ENCODE measurements at regions not wholly inside any gene's neighbourhood (a gene's known extent, or its start where the extent isn't known, plus 50 kb on each side); places are given as distances from the start of the nearest gene placed in this dataset.

DNA sequence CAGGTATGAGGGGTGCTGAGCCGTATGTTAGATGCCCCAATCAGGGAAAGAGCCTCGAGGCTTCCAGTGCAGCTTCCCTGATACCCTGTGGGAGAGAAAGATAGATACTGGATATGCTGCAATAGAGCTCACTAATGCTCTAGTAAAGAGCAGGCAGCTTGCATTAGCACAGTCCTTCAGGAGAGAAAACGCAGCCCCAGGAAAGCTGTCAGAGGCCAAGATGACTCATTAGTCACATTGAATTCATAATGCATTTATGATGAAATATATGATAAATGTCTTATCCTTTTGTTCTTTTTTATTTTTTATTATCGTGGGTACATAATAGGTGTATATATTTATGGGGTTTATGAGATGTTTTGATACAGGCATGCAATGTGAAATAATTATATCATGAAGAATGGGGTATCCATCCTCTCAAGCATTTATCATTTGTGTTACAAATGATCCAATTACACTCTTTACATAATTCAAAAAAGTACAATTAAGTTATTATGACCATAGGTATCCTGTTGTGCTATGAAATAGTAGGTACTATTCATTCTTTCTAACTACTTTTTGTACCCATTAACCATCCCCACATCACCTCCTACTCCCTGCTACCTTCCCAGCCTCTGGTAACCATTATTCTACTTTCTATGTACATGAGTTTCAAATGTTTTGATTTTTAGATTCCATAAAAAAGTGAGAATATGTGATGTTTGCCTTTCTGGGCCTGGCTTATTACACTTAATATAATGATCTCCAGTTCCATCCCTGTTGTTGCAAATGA is 94.5 kb upstream of the TOP3B start:
- ChIA-PET POLR2A (no interaction called here), CTCF (no interaction called here)
- dilution Hi-C loops (cut with MboI; ENCODE audit: extremely low pct_ligation_motif_present, low sequenced_read_pairs) = no loop called here
- no peaks in the 10 kb centered on the region for H3K79me2 ChIP-seq (ENCODE audit: control insufficient read depth, insufficient read depth, low read length)
- no peak overlapping the region for H2AFZ ChIP-seq (ENCODE audit: low read depth, low read length)
- no peaks in the 10 kb centered on the region for H3K9me1 ChIP-seq (replicated peaks; ENCODE audit: control insufficient read depth, extremely low read depth, insufficient read depth, low read length)
- intact Hi-C loops (cut with micrococcal nuclease) = no loop called here
- H3K27me3 ChIP-seq (ENCODE audit: control insufficient read depth in 2 of 2, insufficient read depth in 2 of 2, low read length in 2 of 2) = peaks cover 10 to 13% of the 10 kb centered on the region in 2 experiments
- H3K4me1 ChIP-seq (ENCODE audit: control insufficient read depth, extremely low read depth, insufficient read depth, low read length) = no peaks in the 10 kb centered on the region
- H3K27ac ChIP-seq (ENCODE audit: insufficient read depth, low read depth, low read length) = no peak overlapping the region
- H3K4me3 ChIP-seq (replicated peaks in 1 of 3; ENCODE audit: insufficient read depth in 1 of 3, low read depth in 1 of 3, low read length in 3 of 3) = no peak overlapping the region
- H4K20me1 ChIP-seq (replicated peaks; ENCODE audit: control insufficient read depth, extremely low read depth, insufficient read depth, low read length) = no peaks in the 10 kb centered on the region
- TF ChIP-seq POLR2AphosphoS5 (IDR thresholded peaks at IDR 0.05; ENCODE audit: insufficient read depth, low read depth, low read length) = no peak
- no peak for TF ChIP-seq JUN (IDR thresholded peaks at IDR 0.05; ENCODE audit: borderline replicate concordance, insufficient read depth, insufficient read length, low read depth)
- TF ChIP-seq, protein P1, sequence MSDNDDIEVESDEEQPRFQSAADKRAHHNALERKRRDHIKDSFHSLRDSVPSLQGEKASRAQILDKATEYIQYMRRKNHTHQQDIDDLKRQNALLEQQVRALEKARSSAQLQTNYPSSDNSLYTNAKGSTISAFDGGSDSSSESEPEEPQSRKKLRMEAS (IDR thresholded peaks at IDR 0.05; ENCODE audit: insufficient read depth, insufficient read length) = no peak
- TF ChIP-seq FOS (IDR thresholded peaks at IDR 0.05; ENCODE audit: borderline replicate concordance, insufficient read depth, low read length) = no peak
- TF ChIP-seq EZH2 (IDR thresholded peaks at IDR 0.05; ENCODE audit: borderline replicate concordance, low read depth, low read length, severe bottlenecking) = no peak
- TF ChIP-seq POLR2A (IDR thresholded peaks at IDR 0.05; ENCODE audit: low read depth, low read length) = no peak
- DNase-seq (ENCODE audit: low read depth, low spot score) (no peak), FAIRE-seq (no peak)
- H3K4me2 ChIP-seq (ENCODE audit: insufficient read depth, low read length) = no peak overlapping the region
- BruUV-seq (replicated peaks) = no TSS peak
- H3K9ac ChIP-seq (replicated peaks; ENCODE audit: extremely low read depth, insufficient read depth, low read length) = no peak overlapping the region
- no peaks in the 10 kb centered on the region for H3K9me3 ChIP-seq (replicated peaks; ENCODE audit: control insufficient read depth, insufficient read depth, low read length)
- H3K36me3 ChIP-seq (ENCODE audit: control insufficient read depth in 2 of 2, extremely low read depth in 1 of 2, insufficient read depth in 2 of 2, low read length in 2 of 2) = no peaks in the 10 kb centered on the region

GRCh38 chr22:22076361-22076760 is 93.8 kb upstream of the TOP3B start:
- Histone ChIP-seq H3K4me3 (replicated peaks in 1 of 3; ENCODE audit: insufficient read depth in 1 of 3, low read depth in 1 of 3, low read length in 3 of 3) (no peak overlapping the region), H3K27me3 (ENCODE audit: control insufficient read depth in 2 of 2, insufficient read depth in 2 of 2, low read length in 2 of 2) (peaks cover 16 to 19% of the 10 kb centered on the region in 2 experiments), H3K27ac (ENCODE audit: insufficient read depth, low read depth, low read length) (no peak overlapping the region), H3K9ac (replicated peaks; ENCODE audit: extremely low read depth, insufficient read depth, low read length) (no peak overlapping the region), H2AFZ (ENCODE audit: low read depth, low read length) (no peak overlapping the region), H3K9me1 (replicated peaks; ENCODE audit: control insufficient read depth, extremely low read depth, insufficient read depth, low read length) (no peaks in the 10 kb centered on the region), H3K9me3 (replicated peaks; ENCODE audit: control insufficient read depth, insufficient read depth, low read length) (no peaks in the 10 kb centered on the region), H4K20me1 (replicated peaks; ENCODE audit: control insufficient read depth, extremely low read depth, insufficient read depth, low read length) (no peaks in the 10 kb centered on the region), H3K79me2 (ENCODE audit: control insufficient read depth, insufficient read depth, low read length) (no peaks in the 10 kb centered on the region), H3K4me2 (ENCODE audit: insufficient read depth, low read length) (no peak overlapping the region), H3K4me1 (ENCODE audit: control insufficient read depth, extremely low read depth, insufficient read depth, low read length) (no peaks in the 10 kb centered on the region), H3K36me3 (ENCODE audit: control insufficient read depth in 2 of 2, extremely low read depth in 1 of 2, insufficient read depth in 2 of 2, low read length in 2 of 2) (no peaks in the 10 kb centered on the region)
- TF ChIP-seq POLR2AphosphoS5 (IDR thresholded peaks at IDR 0.05; ENCODE audit: insufficient read depth, low read depth, low read length) = no peak
- no peak for TF ChIP-seq FOS (IDR thresholded peaks at IDR 0.05; ENCODE audit: borderline replicate concordance, insufficient read depth, low read length)
- TF ChIP-seq, protein P1 (IDR thresholded peaks at IDR 0.05; ENCODE audit: insufficient read depth, insufficient read length) = no peak
- TF ChIP-seq GATA2 (IDR thresholded peaks at IDR 0.05; ENCODE audit: insufficient read depth, insufficient read length, low read depth, low read length) = no peak
- TF ChIP-seq, protein P2, sequence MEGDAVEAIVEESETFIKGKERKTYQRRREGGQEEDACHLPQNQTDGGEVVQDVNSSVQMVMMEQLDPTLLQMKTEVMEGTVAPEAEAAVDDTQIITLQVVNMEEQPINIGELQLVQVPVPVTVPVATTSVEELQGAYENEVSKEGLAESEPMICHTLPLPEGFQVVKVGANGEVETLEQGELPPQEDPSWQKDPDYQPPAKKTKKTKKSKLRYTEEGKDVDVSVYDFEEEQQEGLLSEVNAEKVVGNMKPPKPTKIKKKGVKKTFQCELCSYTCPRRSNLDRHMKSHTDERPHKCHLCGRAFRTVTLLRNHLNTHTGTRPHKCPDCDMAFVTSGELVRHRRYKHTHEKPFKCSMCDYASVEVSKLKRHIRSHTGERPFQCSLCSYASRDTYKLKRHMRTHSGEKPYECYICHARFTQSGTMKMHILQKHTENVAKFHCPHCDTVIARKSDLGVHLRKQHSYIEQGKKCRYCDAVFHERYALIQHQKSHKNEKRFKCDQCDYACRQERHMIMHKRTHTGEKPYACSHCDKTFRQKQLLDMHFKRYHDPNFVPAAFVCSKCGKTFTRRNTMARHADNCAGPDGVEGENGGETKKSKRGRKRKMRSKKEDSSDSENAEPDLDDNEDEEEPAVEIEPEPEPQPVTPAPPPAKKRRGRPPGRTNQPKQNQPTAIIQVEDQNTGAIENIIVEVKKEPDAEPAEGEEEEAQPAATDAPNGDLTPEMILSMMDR (IDR thresholded peaks at IDR 0.05; ENCODE audit: extremely low read depth in 1 of 2, insufficient read depth in 1 of 2, low read depth in 1 of 2, low read length in 2 of 2) = no peak
- TF ChIP-seq EZH2 (IDR thresholded peaks at IDR 0.05; ENCODE audit: borderline replicate concordance, low read depth, low read length, severe bottlenecking) = no peak
- POLR2A ChIA-PET = no interaction called here
- CTCF ChIA-PET = no interaction called here
- FAIRE-seq (no peak), DNase-seq (ENCODE audit: low read depth, low spot score) (no peak)
- intact Hi-C loops (cut with micrococcal nuclease) (no loop called here), dilution Hi-C loops (cut with MboI; ENCODE audit: extremely low pct_ligation_motif_present, low sequenced_read_pairs) (no loop called here)
- BruUV-seq (replicated peaks) = no TSS peak

Measured in endothelial cell of umbilical vein (primary cell).